Brain microvascular endothelial cell (primary cell): ENCODE measurements at regions not wholly inside any gene's neighbourhood (a gene's known extent, or its start where the extent isn't known, plus 50 kb on each side); places are given as distances from the start of the nearest gene placed in this dataset.

ENCODE experiments used
- DNase-seq: peaks from one replicate; pipeline ENCODE4 v3.0.0-alpha.2; 2020
- H3K27ac ChIP-seq: fragments of 250-450 bp; sonication (Bioruptor Pico); 2 replicates; pipeline ENCODE4 v1.5.1; 2020; ENCODE audit warnings: mild to moderate bottlenecking, moderate library complexity
- H3K27me3 ChIP-seq: fragments of 250-450 bp; sonication (Bioruptor Pico); replicated peaks from 2 replicates; pipeline ENCODE4 v1.5.1; 2020; ENCODE audit warnings: mild to moderate bottlenecking
- H3K36me3 ChIP-seq: fragments of 250-450 bp; sonication (Bioruptor Pico); replicated peaks from 2 replicates; pipeline ENCODE4 v1.5.1; 2020; ENCODE audit warnings: mild to moderate bottlenecking
- H3K4me3 ChIP-seq: 2 replicates; pipeline ENCODE4 v1.5.1; 2011; ENCODE audit warnings: low read depth, mild to moderate bottlenecking, control low read depth, low read length, moderate library complexity
- in situ Hi-C: cut with HindIII; loops from 2 replicates; pipeline ENCODE4 v1.10.0; 2017; ENCODE audit warnings: low sequenced_read_pairs, low pct_ligation_motif_present
- TF ChIP-seq, protein P1 (sequence below): IDR thresholded peaks from 2 replicates; pipeline ENCODE4 v1.5.1; 2011; ENCODE audit warnings: low read depth, mild to moderate bottlenecking, moderate library complexity, low read length, control low read depth, inconsistent platforms; ENCODE audit errors: missing control alignments

DNA sequence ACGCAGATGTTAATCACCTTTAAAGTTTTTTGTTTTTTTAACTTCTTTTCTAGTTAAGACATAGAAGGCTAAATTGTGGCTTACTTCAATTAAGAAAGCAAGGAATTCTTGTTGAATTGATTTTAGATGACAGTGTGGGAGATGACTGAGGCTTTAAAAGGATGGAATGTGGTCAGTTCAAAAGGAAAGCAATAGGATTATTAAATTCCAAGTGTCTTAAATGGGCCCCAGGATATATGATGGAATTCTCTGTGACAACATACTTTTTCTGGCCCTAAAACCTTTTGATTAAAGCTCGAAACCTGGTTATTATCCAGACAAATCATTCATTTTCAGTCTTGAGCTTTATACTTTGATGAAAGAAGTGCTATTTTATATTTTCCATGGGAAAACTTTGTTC, 179.0 kb upstream of the TMEFF2 start:
- in situ Hi-C loops, result no loop called here
- Histone ChIP-seq H3K36me3 (no peaks in the 10 kb centered on the region), H3K27ac (no peak overlapping the region), H3K4me3 (no peak overlapping the region), H3K27me3 (no peaks in the 10 kb centered on the region)
- DNase-seq, result no peak
- TF ChIP-seq, protein P1, sequence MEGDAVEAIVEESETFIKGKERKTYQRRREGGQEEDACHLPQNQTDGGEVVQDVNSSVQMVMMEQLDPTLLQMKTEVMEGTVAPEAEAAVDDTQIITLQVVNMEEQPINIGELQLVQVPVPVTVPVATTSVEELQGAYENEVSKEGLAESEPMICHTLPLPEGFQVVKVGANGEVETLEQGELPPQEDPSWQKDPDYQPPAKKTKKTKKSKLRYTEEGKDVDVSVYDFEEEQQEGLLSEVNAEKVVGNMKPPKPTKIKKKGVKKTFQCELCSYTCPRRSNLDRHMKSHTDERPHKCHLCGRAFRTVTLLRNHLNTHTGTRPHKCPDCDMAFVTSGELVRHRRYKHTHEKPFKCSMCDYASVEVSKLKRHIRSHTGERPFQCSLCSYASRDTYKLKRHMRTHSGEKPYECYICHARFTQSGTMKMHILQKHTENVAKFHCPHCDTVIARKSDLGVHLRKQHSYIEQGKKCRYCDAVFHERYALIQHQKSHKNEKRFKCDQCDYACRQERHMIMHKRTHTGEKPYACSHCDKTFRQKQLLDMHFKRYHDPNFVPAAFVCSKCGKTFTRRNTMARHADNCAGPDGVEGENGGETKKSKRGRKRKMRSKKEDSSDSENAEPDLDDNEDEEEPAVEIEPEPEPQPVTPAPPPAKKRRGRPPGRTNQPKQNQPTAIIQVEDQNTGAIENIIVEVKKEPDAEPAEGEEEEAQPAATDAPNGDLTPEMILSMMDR, result no peak

GRCh38 chr2:192373221-192373620, 178.5 kb upstream of the TMEFF2 start:
- in situ Hi-C loops, result no loop called here
- Histone ChIP-seq H3K27ac (no peak overlapping the region), H3K4me3 (no peak overlapping the region), H3K27me3 (no peaks in the 10 kb centered on the region), H3K36me3 (no peaks in the 10 kb centered on the region)
- no peak for DNase-seq
- TF ChIP-seq, protein P1, result no peak

GRCh38 chr2:192369969-192370368, 175.2 kb upstream of the TMEFF2 start:
- TF ChIP-seq, protein P1, result no peak
- in situ Hi-C loops, result no loop called here

GRCh38 chr2:192357217-192357616, 162.5 kb upstream of the TMEFF2 start:
- no peak overlapping the region for H3K27ac ChIP-seq
- DNase-seq, result no peak
- H3K4me3 ChIP-seq, result no peak overlapping the region
- in situ Hi-C loops, result no loop called here
- TF ChIP-seq, protein P1, result no peak
- H3K36me3 ChIP-seq, result no peaks in the 10 kb centered on the region
- no peaks in the 10 kb centered on the region for H3K27me3 ChIP-seq

More at GRCh38 chr2:192369969-192370368, 175.2 kb upstream of the TMEFF2 start:
- no peak overlapping the region for H3K27ac ChIP-seq
- H3K27me3 ChIP-seq, result no peaks in the 10 kb centered on the region
- DNase-seq, result no peak
- H3K4me3 ChIP-seq, result no peak overlapping the region
- no peaks in the 10 kb centered on the region for H3K36me3 ChIP-seq

DNA sequence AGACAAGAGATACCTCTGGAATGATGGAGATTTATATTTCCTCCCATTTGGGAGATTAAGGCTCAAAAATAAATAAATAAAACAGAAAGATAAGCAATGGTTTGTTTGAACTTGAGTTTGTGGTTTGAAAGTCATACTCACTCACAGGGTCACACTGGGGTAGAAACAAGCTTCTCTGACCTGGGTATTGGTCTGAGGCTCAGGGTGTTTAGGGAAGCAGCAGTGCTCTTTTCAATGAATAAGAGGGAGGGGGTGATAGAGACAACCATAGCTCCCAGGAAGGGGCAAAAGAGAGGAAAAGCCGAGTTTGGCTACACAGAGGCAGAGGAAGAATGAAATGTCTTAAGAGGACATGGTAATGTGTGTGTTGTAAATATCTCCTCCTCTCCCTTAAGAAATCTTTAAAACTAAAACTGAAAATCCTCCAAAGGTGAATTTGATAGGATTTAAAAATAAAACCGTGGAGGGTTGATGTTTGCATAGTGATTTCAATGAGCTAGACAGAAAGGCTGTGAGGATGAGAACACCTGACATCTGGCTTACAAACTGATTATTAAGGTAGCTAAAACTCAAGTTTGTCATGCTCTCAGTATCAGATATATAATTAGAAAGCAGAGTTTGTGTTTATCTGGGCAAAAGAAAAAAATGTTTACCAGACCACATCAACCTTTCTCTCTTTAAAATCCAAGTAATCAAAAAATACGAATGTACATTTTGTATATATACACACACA, 159.9 kb upstream of the TMEFF2 start:
- in situ Hi-C loops, result no loop called here
- no peak overlapping the region for H3K27ac ChIP-seq
- no peak overlapping the region for H3K4me3 ChIP-seq
- TF ChIP-seq, protein P1, result no peak
- H3K36me3 ChIP-seq, result no peaks in the 10 kb centered on the region
- no peak for DNase-seq
- H3K27me3 ChIP-seq, result no peaks in the 10 kb centered on the region

- in situ Hi-C loops, result no loop called here
- Histone ChIP-seq H3K36me3 (no peaks in the 10 kb centered on the region), H3K27me3 (no peaks in the 10 kb centered on the region), H3K27ac (no peak overlapping the region), H3K4me3 (no peak overlapping the region)
- TF ChIP-seq, protein P1, result no peak
- DNase-seq, result no peak
These were observed 152.8 kb upstream of the TMEFF2 start for GRCh38 chr2:192347542-192347941.
